ENCODE measurements at regions not wholly inside any gene's neighbourhood (a gene's known extent, or its start where the extent isn't known, plus 50 kb on each side); places are given as distances from the start of the nearest gene placed in this dataset.

- TF ChIP-seq GATA2 (IDR thresholded peaks at IDR 0.05; ENCODE audit: low read depth, low read length) (no peak), GATA3 (IDR thresholded peaks at IDR 0.05; ENCODE audit: low read depth, low read length) (no peak)
These were observed 135.0 kb upstream of the XYLT1 start for GRCh38 chr16:17605784-17606183.
